Stimulated activated CD4-positive, alpha-beta T cell treated with anti-CD3 and anti-CD28 coated beads, TNF-alpha, amount 100 ng/mL, for 24 hours (primary cell): ENCODE measurements at regions not wholly inside any gene's neighbourhood (a gene's known extent, or its start where the extent isn't known, plus 50 kb on each side); places are given as distances from the start of the nearest gene placed in this dataset.

Experiments
- DNase-seq, 3 experiments: peaks; one replicate each; pipeline ENCODE4 v3.0.0-alpha.2; 2020; ENCODE audit warnings: low read depth in 3 of 3

DNA sequence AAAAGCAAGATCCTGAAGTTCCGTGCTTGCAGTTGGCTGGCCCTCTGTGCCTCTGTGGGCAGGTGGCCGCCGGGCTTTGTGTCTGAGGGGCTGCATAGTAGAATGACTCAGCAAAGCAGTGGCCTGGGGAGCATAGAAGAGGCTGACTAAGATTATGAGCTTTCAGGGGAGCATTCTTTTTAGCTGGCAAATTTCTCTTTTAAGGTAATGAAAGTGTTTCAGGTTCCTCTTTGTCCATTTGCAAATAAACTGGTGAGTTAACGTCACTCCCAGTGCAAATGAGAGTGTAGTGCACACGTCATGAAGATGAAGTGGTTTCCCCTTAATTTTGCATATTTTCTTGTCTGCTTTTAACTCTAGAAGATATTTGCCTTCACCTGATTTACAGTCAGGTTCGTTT is 98.6 kb downstream of the BCL2L11 start:
- DNase-seq: no peak

DNA sequence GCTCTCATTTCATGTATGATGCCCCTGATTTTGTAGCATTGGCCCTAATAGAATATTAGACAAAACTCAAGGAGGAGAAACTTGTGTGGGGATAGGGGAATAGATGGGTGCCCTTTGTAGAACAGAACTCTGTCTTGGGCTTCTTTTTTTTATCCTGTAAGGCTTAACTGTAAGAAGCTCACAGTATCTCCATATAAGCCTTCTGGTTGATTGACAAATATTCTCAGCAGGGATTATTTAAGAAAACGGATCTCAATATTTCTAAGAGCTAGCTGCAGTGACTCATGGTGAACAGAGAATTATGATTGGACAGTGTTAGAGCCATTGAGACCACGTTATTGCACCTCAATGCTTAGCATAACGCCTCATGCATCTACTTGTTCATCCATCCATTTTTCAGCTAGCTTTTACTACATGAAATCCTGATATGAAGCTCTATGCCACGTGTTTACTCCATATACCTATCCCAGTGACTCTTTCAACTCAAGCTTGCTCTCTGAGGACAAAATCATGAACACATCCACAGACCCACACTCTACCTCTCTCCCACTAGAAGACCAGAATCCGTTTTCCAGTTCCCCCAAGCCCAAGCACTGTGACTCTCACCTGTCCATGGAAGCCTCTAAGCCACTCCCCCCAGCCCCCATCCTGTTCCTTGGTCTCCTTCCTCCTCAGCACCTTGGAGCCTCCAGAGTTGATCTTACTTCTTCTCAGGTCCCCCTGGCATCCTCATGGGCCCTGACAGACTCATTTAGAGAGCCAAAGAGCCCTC is 99.2 kb downstream of the BCL2L11 start:
- DNase-seq: no peak

DNA sequence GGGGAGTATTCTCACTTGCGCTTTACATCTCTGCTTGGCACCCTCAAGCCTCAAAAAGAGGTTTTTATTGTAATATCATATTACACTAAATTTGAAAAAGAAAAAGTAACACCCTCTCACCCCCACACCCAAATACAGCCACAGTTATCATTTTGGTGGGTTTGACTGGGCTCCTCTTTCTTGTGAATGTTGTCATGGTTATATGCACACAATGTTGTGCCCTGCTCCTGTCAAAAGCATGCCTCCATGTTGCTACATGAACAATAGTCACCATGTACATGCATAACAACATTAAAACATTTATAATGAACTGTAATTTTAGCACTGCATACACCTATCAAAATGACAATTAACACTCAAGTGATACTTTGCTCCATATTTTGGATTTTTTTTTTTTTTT is 100.2 kb downstream of the BCL2L11 start:
- no peak for DNase-seq

DNA sequence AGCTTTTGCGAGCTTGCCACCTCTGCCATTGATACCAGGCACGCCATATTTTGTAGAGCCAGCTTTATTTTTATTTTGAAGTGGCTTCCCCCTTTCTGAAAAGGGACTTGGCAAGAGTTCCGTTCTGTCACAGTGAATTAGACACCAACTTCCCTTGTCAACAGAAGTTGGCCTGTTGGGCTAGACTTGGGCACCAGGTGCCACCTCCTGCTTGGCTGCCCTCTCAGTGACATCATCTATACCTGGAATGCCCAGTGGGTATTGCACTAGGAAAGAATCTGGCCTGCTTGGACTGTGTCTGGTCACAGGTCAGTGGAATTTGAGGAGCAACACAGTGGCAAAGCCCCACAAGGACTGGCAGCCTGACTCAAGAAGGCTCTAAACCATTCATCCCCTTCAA is 101.0 kb downstream of the BCL2L11 start:
- DNase-seq: no peak

DNA sequence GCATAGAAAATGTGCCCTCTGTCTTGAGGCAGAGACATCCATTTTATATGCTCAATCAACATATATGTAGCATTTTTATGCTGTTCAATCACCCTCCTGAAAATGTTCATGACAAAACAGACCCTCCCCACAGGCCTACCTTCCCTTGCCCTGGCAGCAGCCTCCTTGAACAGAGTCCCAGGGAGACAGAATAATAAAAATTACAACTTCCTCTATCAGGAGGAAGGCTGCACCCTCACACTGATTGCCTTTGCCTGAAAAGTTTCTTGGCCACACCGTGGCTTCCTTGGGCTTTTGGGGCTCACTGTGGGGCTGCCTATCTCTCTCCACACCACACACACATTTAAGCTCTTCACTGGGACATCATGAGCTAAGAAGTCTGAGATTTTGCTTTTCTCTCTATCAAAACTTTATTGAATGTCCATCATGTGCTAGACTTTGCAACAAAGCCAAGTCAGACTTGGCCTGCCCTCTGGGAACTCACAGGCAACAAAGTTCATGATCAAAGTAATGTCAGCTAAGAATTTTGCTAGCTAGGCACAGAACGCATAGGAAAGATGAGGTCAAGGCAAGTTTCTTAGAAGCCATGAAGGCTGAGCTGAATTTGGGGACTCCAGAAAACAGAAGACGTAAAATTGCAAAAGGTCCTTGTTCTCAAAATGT is 101.6 kb downstream of the BCL2L11 start:
- no peak for DNase-seq

DNA sequence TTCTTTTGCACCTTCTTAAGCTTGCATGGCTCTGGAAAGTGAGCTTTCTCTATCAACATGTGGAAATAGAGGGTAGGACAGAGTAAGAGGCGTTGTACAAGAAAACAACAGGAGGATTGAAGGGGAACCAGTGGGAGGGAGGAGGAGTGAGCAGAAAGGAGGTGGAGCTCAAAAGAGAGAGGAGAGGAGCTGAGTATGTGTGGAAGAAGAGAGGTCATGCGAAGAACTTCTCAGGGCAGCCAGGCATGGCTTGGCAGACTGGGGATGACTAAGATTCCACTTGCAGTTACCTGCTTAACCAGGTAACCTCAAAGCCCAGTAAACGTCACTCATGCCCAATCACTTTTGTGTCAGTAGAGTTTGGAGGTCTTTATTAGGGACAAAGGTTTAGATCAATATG is 105.1 kb downstream of the BCL2L11 start:
- DNase-seq: no peak

DNA sequence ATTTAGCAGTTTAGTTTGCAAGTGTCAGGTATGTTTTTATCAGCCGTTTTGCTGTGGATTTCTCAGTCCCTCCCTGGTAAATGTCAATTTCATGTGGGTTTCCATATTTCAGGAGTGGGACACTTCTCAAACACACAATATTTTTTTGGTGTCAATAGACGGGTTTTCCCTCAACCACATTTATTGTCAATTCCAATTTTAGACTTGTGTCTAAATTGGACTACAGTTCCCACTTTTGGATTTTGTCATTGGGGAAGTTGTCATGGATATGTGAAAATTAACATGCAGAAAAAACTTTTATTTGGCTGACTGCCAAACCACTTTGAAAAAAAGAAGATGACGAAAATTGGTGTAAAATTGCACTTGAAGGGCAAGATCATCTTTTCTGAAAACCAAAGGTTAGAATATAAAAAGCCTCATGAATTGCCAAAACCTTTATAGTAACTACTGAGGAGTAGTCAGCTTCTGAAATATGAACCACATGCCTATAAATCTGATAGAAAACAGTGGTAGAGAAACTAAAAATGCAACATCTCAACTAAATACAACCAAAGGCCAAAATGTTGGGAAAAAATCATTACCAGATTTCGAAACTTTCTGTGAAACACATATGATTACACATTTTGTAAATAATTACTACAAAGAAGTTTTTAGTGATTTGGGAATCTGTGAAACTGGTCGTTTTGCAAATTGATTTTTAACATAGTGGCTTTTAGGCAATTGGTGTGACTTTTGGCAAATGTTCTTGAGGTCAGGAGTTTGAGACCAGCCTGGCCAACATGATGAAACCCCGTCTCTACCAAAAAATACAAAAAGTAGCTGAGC is 106.4 kb downstream of the BCL2L11 start:
- DNase-seq: no peak

DNA sequence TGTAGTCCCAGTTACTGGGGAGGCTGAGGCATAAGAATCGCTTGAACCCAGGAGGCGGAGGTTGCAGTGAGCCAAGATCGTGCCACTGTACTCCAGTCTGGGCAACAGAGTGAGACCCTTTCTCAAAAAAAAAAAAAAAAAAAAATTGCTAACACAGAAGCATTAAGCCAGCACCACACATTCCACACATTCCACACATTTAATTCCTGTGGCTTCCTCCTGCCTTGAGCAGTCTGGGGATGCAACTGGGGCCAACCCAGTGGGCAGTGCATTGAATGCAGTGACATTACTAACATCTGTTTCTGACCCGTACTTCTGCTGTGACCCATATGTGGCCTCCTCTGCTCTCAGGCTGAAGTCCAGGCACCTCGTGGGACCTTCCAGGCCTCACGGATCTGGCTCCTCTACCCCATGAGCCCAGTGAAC is 107.0 kb downstream of the BCL2L11 start:
- no peak for DNase-seq

DNA sequence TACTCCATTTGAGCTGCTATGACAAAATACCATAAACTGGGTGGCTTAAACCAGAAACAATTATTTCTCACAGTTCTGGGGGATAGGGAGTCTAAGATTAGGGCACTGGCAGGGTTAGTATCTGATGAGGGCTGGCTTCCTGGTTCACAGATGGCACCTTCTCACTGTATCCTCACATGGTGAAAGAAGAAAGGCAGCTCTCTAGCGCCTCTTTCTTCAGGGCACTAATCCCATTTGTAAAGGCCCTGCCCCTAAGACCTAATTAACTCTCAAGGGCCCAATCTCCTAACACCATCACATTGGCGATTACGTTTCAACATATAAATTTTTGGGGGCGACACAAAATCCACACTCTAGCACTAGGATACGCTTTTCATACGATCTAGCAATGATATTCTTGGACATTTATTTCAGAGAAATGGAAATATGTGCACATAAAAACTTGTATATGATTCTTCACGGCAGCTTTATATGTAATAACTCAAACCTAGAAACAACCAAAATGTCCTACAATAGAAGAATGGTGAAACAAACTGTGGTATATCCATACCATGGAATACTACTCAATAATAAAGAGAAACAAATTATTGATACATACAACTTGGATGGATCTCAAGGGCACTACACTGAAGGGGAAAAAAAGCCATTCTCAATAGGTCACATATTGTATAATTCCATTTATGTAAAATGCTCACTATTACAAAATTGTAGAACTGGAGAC is 111.0 kb downstream of the BCL2L11 start:
- no peak for DNase-seq

DNA sequence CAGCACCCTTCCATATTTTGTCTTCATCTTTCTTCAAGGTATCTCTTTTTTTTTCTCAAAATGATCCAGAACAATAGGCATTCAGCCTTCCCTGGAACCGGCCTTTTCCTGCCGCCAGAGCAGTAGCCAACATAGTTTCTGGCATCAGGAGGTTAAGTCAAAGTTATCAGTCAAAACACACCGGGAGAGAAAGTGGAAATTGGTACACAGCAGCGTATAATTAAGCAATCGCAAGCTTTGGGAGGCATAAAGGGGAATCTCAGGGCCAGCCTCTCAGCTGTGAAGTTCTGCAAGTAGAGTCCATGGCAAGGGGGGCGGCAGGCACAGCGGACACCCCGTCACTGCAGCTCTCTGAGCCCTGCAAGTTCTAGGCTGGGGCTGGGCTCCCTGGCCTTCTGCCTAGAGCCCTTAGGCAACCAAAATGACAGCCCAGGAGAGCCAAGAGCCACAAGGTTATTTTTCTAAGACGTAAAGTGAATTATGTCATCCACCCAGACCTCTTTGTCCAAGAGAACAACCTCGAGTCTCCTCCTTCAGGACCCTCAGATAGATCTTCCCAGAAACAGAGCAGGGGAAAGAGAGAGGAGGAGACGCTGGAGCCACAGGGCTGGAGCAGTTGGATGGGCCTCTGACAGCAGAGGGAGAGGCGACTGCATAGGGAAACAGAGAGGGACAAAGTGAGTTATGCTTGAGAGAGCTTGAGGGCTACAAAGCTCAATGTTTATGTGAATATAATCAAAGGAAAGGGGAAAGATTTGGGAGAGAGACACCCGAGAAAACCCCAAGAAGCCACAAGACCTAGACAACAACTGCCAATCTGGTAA is 114.7 kb downstream of the BCL2L11 start:
- DNase-seq: no peak

DNA sequence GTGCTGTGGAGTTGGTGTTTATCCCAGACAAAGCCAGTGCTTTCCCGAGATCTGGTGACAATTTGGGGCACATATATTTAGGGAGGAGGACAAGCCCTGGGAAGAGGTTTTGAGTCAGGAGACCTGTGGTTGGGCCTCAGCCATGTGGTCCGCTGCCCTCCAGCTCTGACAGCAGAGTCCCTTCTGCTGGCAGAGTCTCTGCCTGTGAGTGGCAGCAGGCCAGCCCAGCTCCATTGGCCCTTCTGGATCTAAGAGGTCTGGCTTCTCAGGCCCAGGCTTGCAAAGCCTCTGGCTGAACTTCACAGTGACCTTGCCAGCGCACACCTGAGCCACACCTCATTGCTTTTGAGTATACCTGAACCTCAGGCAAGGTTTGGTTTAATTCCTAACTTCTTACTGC is 115.3 kb downstream of the BCL2L11 start:
- no peak for DNase-seq

DNA sequence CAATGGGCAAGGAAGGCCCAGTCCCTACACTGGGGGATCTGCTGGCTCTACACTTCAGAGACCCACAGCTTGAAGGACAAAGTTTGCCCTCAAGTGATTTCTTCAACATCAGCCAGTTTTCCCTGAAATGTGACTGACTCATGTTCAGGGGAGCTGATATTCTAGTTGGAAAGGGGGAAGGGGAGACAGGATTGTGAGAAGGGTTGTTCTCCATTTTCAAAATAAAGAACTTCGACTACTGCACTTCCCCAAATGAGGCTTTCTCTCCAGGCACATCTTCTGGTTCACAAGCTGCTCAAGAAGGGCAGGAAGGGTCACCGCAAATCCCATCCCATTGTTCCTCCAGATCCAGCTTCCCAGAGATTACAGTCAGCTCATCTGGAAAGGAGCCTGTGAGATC is 117.6 kb downstream of the BCL2L11 start:
- no peak for DNase-seq

DNA sequence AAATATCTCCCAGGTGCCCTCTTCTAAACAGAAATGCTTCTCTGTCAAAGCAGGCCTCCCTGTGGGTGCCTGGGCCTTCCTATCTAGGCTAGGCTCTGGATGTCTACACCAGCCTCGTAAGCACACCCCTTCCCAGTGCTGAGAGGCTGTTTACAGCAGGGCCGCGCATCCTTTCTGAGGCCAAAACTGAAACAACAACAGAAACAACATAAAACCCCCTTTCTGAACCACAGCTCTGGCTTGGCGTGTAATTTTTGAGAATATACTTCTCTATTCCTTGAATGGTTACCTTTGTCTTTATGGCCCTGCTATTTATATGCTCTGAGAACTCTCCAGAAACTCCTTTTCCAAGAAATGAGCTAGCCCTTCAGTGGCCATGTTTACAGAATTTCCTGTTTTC is 118.4 kb downstream of the BCL2L11 start:
- no peak for DNase-seq

DNA sequence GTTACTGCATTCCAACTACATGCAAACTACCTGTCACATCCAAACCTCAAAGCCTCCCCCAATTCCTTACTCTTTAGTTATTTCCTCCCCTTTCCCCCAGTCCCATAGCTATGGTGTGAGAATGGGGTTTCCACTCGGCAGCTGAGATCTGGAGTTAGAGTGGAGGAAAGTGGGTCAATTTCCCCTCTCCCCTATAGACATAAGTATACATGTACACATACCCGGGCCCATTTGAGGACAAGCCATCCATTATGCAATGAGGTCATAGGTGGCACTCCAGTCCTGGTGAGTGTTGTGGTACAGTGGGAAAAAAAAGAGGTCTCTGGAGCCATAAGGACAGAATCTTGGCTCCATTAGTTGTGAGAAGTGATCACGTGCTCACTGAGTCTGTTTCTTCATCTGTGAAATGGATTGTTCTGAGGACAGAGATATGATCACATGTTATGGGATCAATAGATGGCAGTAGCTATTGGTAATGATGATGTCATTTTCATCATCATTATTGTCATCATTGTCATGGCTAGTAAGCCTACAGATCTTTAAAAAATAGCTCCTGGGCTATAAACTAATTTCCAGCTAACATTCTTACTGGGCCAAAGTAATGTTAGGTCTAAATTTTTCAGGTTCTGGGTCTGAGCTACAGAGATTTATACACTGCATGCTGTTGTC is 119.0 kb downstream of the BCL2L11 start:
- DNase-seq: no peak

DNA sequence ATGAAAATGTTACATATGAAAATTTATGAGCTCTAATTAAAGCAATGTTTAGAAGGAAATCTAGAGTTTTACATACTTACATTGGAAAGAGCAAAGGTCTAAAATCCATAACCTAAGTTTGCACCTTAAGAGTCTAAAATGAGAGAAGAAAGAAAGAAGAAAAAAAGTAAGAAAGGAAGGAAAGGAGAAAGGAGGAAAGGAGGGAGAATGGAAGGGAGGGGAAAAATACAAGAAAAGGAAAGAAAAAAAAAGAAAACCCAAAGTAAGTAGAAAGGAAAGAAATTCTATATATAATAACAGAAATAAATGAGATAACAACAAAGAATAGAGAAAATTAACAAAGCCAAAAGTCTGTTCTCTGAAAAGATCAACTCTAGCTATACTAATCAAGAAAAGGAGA is 122.6 kb downstream of the BCL2L11 start:
- no peak for DNase-seq

DNA sequence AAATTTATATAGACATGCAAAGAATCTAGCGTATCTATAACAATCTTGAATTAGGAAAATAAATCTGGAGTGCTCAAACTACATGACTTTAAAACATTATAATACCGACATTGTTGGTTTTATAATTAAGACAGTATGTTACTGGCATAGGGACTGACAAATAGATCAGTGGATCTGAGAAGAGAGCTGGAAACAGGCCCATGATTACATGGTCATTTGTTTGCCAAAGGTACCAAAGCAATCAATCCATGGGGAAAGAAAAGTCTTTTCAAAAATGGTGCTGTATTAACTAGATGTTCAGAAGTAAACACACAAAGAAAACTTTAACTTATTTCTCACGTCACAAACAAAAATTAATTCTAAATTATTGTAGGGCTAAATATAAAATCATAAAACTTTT is 124.2 kb downstream of the BCL2L11 start:
- no peak for DNase-seq

DNA sequence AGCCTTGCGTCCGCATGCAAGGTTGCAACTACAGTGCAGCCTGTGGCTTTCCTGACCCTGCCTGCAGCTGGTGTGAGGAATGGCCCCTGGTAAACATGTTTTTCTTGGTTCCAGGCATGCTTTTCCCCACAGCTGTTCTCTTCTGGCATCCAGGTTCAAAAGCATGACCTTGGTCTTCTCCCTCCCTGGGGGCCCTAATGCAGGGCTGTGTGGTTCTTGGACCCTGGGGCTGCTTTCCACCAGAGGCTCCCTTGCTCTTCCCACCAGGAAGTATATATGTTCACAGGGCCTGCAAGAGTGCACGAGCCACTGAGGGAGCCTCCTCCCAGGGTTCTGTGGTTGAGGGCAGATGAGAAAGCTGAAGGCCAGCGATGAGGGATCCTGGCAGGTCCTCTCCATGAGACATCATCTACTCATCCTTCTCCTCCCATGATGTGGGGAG is 125.9 kb downstream of the BCL2L11 start:
- DNase-seq: no peak

DNA sequence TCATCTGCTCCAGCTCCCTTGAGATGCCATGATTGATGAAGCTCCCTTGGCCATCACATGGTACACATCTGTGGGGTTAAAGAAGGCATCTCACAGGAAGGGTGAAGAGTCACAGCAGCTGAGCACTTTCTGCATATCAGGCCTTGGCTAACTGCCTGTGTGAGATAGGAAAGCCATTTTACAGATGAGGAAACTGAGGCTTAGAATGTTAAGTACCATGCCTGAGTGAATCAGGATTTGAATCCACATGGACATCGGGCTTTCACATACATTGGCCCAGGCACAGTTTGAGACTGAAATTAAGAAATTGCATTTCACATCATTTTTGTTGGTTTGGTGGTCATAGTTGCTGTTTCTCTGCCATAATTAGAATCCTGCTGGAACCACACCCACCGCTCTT is 126.8 kb downstream of the BCL2L11 start:
- DNase-seq: no peak

DNA sequence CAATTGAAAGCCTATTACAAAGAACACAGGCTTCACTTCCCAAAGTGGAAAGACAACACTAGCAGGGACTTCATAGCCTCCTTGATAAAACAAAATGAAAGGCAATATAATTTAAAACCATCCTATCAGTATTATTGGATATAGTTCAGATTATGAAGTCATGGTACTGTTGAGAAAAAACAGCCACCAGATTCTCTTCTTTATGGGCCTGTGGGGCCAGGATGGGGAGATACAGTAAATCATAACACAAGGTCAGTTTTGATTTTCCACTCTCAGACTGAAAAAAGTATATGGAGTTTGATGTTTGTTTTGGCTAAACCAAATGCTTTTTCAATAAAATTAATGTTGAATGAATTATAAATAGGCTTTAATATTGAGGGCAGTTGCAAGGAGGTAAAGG is 129.1 kb downstream of the BCL2L11 start:
- no peak for DNase-seq

DNA sequence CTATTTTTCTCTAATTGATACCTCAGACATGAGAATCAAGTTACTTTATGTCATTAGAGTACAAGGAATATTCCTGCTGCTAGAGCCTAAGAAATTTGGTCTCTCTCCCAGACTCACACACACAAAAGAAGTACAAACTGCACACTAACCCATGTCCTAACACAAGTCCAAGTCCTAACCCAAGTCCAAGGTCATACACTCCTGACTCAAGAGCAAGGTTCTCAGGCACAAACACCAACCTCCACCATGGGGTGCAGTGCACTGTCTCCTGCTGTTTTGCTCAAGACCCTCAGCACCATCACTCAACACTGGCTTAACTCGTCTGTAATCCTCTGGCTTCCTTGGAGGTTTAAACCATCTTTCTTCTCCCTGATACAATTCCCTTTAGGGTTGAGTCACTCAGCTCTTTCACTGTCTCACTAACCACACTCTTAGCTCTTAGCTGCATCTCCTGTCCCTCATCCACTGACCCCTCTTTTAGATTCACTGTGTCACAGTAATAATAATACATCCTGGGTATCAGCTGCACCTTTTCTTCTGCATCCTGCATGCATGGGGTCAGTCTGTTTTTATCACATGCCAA is 129.8 kb downstream of the BCL2L11 start:
- no peak for DNase-seq
